NCI-H2107 (cell line): ENCODE measurements at regions not wholly inside any gene's neighbourhood (a gene's known extent, or its start where the extent isn't known, plus 50 kb on each side); places are given as distances from the start of the nearest gene placed in this dataset.
"Not testable (repeated sequence)": the region's sequence is repeated elsewhere in the genome, so short reads cannot be mapped to it uniquely, and the experiment has no call there.

Experiments used
- DNase-seq: peaks from one replicate; lab custom pipeline; 2025; lab: John Stamatoyannopoulos, UW

DNA sequence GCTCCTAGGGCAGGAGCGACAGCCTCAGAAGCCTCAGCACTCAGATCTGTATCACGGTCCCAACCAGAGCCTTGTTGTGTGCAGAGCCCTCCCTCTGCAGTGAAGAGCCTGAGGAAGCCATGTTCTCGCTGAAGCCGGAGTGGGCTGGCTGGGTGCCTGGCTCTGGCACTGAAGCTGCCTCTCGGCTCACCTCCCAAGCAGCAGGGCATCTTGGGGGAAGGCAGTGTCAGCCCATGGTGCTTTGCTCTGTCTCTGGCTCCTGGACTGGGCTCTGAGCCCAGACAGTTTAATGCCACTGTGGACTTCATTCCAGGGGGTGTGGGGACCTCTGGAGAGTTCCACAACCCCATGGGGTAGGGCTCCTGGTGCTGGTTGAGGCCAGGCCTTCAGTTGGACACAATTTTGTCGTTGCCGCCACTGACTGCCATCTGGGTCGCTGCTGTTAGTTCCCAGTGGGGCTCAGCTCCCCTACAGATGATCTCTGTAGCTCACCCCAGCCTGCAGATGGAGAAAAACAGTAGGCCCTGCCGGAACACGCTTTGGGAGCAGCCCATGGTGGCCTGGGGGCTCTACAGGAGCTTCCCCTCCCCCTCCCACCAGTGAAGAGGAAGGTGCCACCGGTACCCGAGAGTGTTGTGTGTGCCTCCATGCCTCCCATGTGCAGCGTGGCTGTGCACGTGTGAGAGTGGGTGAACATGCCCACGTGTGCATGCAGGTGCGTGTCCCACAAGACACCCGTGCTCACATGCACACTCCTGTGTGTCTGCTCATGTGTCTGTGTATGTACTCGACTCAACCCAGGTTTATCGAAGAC, 86.5 kb upstream of the B3GAT1 start:
- DNase-seq: no peak

DNA sequence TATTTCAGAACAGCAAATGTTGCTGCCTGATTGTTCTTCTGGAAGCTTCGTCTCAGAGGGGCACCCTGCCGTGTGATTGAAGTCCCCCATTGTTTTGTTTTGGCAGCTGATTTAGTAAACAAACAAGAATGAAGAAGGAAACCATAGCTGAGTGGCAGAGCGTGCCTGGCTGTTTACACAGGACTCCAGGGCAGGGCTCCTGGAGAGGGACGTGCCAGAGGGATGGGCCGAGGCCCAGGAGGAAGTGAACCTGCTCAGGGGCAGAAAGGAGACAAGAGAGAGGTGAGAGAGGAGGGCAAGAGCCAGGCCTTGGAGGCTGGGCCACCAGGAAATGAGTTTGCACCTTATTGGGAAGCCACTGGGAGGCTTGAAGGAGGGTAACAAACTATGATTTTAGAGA, 85.5 kb upstream of the B3GAT1 start:
- no peak for DNase-seq

DNA sequence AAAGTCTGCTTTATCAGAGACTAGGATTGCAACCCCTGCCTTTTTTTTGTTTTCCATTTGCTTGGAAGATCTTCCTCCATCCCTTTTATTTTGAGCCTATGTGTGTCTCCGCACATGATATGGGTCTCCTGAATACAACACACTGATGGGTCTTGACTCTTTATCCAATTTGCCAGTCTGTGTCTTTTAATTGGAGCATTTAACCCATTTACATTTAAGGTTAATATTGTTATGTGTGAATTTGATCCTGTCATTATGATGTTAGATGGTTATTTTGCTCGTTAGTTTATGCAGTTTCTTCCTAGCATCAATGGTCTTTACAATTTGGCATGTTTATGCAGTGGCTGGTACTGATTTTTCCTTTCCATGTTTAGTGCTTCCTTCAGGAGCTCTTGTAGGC, 84.0 kb upstream of the B3GAT1 start:
- DNase-seq: not testable (repeated sequence)

DNA sequence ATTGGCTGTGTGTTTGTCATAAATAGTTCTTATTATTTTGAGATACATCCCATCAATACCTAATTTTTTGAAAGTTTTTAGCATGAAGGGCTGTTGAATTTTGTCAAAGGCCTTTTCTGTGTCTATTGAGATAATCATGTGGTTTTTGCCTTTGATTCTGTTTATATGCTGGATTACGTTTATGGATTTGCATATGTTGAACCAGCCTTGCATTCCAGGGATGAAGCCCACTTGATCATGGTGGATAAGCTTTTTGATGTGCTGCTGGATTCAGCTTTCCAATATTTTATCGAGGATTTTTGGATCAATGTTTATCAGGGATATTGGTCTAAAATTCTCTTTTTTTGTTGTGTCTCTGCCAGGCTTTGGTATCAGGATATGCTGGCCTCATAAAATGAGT, 82.4 kb upstream of the B3GAT1 start:
- not testable (repeated sequence) for DNase-seq

DNA sequence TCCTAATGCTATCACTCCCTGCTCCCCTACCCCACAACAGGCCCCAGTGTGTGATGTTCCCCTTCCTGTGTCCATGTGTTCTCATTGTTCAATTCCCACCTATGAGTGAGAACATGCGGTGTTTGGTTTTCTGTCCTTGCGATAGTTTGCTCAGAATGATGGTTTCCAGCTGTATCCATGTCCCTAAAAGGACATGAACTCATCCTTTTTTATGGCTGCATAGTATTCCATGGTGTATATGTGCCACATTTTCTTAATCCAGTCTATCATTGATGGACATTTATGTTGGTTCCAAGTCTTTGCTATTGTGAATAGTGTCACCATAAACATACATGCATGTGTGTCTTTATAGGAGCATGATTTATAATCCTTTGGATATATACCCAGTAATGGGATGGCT, 80.4 kb upstream of the B3GAT1 start:
- DNase-seq: not testable (repeated sequence)

DNA sequence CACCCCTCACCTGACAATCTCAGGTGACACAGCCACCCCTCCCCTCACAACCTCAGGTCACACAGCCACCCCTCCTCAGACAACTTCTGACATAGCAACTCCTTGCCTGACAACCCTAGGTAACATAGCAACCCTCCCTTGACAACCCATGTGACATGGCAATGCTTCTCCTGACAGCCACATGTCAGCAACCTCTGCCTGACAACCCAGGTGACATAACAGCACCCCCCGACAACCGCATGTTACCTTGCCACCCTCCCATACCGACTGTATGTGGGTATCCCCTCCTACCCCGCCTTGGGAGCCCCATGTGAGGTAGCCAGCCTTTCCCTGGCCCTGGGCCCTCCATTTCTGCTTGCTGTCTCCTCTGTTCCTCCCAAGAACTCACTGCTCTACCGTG, 77.7 kb upstream of the B3GAT1 start:
- DNase-seq: no peak

DNA sequence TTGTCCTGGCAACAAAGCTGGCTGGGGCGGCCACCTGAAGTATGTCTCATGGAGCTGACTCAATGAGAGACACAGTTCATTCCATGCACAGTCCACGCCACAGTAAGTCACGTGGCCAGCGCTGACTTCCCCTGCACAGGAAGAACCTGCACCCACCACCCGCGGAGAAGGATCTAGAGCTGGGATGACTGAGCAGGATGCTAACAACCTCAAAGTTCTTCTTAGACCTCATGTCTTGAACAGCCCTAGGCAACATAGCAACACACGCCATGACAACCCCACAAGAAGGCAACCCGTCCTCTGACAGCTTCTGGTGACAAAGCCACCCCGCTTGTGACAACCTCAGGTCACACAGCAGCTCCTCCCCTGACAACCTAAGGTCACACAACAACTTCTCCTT, 76.9 kb upstream of the B3GAT1 start:
- no peak for DNase-seq

DNA sequence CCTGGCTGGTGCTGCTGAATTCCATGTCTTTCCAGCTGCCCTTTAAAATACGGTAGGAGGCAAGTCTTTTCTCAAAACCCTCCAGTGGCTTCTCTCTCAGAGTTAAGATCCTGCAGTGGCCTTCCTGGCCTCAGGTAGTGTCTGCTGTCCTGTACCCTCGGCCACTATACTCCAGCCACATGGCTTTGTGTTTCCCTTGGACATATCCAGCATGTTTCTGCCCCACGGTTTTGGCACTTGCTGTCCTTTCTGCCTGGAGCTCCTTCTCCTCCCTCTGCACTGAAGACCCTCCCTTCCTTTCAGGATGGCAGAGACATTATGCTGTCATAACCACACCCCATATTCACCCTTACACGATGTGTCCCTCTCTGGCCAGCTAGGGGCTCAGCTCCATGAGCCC, 76.5 kb upstream of the B3GAT1 start:
- DNase-seq: no peak

DNA sequence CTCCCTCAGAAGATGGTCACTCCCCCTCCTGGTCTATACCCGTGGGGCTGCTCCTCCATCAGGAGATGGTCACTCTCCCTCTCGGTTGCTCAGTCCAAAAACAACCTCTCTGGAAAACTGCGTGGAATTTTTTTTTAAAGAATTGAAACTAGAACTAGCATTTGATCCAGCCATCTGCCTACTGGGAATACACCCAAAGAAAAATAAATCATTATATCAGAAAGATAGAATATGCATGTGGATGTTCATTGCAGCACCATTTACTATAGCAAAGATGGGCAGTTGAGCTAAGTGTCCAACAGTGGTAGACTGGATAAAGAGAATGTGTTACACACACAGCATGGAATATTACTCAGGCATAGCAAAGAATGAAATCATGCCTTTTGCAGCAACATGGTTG, 75.7 kb upstream of the B3GAT1 start:
- DNase-seq: no peak

DNA sequence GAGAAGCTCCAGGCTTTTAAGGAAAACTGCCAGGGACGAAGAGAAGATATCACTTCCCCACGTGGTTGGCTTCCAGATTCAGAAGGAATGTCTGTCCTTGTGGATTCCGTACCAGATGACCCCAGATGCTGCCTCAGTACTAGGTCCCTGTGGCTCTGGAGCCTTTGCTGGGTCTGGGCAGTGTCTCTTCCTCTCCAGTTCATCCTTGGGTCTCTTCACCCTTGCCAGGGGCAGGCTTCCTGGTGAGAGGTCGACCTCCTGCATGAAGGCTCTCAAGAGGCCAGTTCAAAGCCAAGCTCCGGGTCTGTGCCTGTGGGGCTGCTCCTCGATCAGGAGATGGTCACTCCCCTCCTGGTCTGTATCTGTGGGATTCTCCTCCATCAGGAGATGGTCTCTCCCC, 74.7 kb upstream of the B3GAT1 start:
- no peak for DNase-seq

DNA sequence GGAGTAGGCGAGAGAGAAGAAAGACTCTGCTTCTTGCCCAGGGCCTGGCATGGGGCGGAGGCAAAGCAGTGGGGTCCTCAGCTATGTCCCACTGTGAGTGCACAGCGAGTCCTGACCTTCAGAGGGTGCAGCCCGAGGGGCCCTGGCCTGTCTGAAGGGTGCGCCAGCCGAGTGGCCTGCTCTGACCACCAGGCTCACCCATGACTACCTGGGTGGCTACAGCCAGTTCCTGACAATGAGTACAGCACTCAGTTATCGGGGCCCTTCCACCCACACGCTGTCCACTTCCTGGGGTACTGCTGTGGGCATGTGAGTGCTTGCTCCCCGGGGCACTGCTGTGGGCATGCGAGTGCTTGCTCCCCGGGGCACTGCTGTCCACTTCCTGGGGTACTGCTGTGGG, 74.1 kb upstream of the B3GAT1 start:
- no peak for DNase-seq

DNA sequence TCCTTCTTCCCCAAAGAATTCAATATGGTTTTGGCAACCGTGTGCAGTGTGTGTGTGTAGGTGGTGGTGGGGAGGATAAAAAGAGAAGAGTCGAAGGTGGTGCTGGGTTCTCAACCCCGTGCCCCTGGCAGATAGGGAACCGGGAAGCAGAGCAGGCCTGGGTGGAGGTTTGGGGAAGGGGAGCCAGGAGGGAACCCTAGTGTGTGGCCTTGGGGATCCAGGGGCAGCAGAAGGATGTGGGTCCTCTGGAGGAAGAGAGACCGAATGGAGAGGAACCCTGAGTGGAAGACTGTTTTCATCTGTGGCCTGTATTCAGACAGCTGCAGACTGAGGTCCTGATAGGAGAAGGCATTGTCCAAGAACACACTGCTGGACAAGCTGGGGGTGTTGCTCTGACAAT, 73.3 kb upstream of the B3GAT1 start:
- DNase-seq: no peak

DNA sequence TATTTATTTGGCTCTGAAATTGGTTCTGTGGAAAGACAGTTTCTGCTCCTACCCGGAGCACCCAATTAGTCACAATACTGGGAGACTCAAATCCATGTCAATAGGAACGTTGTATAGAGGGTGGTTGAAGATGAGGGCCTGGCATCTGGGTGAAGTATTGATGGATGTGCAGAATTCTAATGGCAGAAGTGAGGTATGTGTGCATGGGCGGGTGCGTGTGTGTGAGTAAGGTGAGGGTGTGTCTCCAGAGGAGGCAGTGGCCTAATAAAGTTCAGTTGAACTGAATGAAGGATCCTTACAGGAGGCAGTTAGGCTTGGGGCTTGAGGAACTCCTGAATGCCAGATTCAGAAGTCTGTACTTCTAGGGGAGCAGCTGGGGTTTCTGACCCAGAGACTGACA, 71.8 kb upstream of the B3GAT1 start:
- DNase-seq: no peak

DNA sequence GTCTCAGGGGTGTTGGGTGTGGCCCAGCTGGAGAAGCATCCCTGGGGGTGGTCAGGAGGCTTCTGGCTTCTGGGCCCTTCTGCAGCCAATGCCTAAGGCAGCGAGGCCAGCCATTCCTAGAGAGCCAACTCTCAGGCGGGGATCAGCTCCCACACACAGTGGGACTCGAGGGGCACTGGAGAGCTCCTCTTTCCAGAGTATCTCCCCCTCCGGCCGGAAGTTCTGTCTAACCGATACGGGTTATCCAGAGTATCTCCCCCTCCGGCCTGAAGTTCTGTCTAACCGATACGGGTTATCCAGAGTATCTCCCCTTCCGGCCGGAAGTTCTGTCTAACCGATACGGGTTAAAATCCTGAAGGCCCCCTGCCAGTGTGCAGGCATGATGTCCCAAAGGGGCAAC, 71.2 kb upstream of the B3GAT1 start:
- DNase-seq: no peak

DNA sequence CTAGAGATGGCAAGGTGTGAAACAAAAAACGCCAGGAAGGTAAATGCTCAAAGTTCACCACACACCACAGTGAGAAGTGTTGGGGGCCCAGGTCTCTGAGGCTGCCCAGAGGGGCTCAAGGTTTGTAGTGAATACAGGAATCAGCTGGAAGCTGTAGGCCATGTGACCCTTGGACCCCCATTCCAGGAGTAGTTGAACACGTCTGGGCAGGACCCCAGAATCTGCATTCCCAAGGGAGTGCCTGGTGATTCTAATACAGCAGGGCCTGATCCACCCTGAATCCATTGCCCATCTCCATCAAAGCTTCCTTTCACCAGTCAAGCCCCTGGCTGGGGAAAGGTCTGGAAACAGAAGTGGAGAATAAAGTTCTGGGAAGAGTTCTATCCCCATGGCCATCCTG, 70.8 kb upstream of the B3GAT1 start:
- DNase-seq: no peak

DNA sequence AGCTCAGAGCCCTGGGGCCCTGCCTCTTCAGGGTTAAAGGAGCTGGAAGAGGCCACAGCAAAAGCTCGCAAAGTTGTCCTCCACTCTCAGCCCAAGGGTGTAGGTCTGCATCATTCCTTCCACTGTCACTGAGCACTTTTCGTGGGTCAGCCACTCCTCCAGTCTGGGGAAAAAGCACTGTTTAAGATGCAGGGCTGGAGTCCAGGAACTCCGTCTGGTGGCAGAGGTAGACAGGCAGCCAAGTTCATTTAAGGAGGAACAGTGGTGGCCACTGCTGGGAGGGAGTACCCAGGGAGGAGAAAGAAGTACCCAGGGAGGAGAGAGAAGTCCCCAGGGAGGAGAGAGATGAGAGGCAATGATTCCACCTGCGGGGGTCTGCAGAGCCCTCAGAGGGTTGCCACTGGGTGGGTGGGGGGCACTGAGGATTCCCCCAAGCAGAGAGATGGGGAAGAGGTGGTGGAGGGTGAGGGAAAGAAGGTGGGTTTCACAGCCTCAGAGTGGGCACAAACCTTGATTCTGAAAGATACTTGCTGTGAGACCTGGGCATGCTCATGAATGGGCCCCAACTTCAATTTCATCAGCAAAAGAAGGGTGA, 70.0 kb upstream of the B3GAT1 start:
- no peak for DNase-seq

DNA sequence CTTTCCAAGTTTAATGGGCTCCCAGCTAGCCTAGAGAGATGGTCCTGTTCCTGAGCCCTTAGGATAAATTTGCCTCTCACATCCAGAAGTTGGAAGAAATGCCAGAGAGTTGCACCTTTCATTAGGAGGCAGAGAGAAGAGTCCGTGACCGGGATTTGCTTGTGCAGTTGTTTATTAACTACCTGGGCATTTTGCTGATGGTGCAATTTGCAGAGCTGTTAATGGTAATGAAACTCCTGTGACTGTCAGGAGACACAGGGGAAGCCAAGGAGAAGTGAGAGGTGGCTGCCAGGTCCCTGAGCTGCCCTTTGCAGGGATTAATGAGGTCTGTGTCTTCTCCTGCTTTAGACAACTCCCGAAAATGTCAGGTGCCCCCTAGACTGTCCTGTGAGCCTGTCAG, 69.1 kb upstream of the B3GAT1 start:
- DNase-seq: no peak

DNA sequence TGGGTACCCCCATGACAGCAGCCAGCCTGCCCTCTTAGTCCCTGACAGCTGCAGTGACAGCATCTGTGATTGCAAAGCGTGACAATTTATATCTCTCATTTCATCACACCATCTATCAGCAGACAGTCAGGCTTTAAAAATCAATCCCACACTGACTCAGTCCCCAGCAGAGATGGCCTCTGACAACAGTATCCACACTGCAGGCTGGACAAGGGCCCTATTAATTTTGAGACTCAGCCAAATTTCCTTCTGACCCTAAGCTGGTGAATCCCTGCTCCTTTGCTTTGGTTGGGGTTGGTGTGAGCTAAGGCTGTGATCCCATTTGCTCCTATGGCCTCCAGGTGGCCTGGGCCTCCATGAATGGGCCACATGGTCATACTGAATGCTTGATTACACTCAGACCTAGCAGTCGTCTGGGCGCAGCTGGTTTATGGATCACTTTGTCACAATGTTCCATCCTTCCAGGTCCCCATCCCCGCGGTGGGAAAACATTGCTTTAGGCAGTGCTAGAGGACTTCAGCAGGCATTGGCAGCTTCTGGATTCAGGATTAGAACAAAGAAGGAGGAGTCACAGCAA, 68.2 kb upstream of the B3GAT1 start:
- no peak for DNase-seq

DNA sequence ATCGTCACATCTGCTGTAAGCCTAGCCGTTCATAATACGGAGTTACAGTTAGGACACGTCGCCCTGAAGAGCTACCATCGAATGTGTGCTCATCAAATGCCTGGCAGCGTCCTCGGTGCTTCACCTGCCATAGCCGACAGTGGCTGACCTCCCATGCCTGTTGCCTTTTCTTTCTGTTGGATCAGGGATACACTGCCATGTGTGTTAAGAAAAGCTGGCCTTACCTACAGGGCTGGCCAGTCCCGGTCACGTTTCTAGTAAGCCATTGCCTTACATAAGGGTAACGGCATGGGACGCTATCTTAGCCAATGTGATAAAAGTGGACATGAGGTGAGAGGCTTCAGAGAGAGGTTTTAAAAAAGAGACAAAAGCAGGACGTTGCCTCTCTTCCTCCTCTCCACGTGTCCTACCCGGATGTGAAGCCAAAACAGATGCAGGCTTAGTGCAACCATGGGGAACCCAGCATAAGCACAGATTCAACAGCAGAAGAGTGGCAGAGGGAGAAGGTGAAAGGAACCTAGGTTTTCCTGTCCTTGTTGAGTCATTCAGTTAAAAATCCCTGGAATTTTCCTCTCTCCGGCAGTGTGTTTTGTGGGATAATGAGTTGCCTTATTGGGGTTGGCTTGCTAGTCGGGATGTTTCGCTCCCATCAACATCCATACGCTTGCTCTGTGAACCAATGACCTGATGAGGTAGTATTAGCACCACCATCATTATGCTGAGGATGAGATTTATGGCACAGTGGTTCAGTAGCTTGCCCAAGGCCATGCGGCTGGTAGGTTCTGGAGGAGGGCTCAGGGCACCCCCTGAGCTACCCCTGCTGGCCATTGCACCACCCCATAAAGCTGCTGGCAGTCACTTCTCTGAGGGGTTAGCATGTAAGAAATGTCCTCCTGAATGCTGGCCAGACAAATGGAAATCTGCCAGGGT, 67.4 kb upstream of the B3GAT1 start:
- no peak for DNase-seq

DNA sequence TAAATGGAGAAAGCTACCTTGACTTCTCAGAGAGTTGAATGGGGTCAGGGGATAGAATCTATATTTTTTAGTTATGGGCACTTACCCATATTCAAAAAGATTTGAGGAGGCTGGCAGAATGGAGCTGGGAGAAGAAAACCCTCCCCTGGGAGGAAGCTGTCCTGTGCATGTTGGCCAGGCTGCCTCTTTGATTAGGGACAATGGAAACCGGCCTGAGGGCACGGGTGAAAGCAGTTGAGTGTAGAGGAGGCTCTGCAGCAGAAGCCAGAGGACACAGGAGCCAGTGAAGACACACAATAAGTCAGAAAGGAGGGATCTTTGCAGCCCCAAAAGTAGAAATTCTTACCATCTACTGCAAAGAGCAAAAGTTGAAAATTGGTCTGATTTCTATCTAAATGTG, 66.6 kb upstream of the B3GAT1 start:
- DNase-seq: no peak

DNA sequence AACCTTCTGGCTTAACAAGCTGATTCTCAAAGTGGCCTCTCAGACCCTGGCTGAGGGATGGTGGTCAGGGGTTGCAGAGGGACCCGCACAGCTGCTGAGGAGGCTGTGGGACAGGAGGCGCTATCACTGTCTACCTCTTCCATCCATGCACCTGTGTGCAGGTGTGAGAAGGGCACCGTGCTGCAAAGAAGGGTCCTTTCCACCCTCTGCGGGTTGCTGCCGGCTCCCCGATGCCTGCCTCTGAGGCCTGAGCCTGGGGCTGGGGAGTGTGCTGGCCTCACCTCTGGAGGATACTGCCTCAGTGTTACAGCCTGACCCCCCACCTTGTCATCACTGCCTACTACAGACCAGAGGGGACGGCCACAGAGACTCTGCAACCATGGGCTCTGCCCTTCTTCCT, 66.1 kb upstream of the B3GAT1 start:
- no peak for DNase-seq

DNA sequence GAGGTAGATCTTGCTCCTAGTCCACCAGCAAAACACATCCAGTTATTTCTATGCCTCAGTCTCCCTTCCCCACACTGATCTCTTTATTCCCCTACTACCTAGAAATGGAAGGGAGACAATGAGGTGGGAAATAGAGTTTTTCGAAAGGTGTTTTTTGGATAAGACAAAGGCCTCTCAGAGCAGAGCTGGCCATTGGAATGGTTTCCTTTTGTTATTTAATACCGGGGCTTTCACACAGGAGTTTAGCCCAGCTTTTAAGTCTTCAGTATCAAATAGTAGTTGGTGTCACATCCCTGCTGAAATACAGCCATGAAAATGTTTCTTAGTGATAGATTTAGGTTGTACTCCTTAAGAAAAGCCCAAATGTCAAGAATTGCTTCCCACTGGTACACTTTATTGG, 65.4 kb upstream of the B3GAT1 start:
- no peak for DNase-seq
